DMS53 treated with DMSO at 0.1 percent for 48 hours (cell line): ENCODE measurements at regions not wholly inside any gene's neighbourhood (a gene's known extent, or its start where the extent isn't known, plus 50 kb on each side); places are given as distances from the start of the nearest gene placed in this dataset.
"Not testable (repeated sequence)": the region's sequence is repeated elsewhere in the genome, so short reads cannot be mapped to it uniquely, and the experiment has no call there.

Experiments used
- DNase-seq: peaks from one replicate; lab custom pipeline; 2025; ENCODE audit not compliant: unreplicated experiment; lab: John Stamatoyannopoulos, UW

DNA sequence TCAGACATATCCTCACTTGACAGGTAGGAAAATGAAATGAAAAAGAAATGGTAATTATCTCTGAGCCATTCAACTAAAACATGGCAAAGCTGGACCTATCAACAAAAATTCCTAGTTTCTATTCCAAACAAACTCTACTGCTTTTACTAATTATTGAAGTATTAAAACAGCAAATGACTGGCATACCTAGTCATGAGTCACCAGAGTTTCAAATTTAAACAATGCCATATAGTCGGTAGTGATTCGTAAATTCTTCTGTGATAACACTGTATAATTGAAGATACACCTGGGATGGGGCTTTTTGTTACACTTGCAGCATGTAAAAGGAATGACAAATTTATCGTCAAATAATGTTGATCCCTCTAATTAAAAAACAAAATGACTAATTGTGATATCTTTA is 153.1 kb upstream of the THUMPD2 start:
- DNase-seq: no peak

DNA sequence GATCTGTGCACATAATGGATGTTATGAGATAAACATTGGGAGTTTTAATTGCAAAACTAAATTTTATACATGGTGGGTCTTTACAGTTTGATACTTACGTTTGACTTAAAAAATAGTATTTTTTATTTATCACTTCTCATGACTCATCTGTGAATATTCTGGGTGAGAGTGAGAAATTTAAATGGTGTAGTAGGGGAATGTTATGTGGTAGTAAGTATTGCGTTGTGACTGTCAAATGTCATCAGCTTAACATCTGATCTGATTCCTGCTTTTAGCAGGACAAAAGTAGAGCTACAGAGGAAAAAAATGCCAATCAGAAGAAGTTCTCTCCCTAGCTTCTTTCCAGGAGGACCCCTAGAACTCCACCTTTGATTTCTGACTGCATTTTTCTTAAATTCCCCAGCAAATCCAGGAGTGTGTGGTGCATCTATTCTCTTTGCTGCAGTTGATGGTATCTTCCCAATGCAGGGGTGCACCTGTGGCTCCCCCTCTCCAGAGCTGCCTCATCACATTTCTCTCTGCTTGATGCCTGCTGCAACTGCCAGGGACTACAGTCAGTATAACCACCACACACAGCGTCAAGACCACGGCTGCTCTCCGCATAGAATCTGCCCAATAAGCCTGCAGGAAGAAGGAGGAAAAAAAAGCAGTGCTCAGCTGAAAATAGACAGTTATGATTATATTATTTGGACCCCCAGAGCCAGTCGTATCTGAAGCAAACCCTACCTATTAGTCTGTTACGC is 151.3 kb upstream of the THUMPD2 start:
- no peak for DNase-seq

DNA sequence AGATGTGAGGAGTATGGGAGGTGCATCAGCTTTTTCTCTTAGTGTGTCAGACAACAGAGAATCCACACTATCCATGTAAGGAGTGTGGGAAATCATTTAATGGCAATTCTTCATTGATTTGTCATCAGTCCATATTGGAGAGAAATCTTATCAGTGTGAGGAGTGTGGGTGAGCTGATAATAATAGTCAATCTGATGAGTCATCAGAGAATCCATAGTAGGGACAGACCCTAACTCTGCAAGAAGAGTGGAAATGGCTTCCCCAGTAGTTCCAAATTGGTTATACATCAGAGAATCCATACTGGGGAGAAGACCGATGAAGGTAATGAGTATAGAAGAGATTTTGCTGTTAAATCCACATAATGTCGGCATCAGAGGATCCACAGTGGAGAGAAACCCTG is 150.5 kb upstream of the THUMPD2 start:
- no peak for DNase-seq

DNA sequence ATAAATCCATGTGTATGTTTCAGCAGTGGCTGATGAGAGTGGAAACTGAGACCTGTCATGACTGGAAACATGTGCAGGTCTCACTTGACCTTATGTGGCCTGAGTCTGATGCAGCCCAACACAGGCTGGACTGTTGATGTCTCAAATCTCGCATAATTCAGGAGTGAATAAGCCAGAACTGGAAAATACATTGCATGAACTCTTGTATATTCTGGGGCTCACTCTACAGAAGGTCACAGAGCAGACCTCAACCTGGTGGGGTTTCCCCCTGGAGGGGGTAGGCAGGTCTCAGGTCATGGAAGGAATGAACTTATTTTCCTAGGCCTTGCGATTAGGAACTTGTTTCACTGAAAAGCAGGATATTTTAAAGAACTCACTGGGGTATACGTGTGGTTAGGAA is 146.3 kb upstream of the THUMPD2 start:
- no peak for DNase-seq

DNA sequence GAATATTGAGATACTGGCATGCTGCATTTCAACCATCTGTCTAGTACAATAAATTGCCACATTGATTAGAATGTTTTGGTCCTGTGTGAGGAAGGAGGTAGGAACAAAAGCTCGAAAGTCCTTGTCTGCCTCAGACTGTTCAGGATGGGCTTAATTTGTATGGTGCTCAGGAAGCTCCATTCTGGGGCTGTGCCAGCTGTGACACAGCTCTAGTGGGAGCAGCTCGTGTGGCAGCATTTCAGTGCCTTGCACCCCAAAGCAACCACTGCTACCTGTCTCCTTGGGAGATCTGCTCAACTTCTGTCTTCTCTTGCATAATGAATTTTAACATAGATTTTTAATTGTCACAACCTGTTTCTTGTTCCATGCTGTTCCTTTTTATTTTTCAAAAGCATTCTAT is 144.4 kb upstream of the THUMPD2 start:
- DNase-seq: no peak

- no peak for DNase-seq
These were observed 143.8 kb upstream of the THUMPD2 start for GRCh38 chr2:39922679-39923405.

GRCh38 chr2:39920307-39920801 is 141.3 kb upstream of the THUMPD2 start:
- DNase-seq: no peak

- DNase-seq: no peak
These were observed 140.7 kb upstream of the THUMPD2 start for GRCh38 chr2:39919511-39920306.

DNA sequence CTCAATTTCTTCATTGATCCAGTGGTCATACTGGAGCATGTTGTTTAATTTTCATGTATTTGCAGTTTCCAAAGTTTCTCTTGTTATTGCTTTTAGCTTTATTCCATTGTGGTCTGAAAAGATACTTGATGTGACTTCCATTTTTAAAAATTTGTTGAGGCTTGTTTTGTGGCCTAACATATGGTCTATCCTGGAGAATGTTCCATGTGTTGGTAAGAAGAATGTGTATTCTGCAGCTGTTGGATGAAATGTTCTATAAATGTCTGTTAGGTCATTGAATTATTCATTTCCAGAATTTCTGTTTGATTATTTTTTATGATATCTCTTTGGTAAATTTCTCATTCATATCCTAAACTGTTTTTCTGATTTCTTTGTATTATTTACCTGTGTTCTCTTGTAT is 139.8 kb upstream of the THUMPD2 start:
- no peak for DNase-seq

DNA sequence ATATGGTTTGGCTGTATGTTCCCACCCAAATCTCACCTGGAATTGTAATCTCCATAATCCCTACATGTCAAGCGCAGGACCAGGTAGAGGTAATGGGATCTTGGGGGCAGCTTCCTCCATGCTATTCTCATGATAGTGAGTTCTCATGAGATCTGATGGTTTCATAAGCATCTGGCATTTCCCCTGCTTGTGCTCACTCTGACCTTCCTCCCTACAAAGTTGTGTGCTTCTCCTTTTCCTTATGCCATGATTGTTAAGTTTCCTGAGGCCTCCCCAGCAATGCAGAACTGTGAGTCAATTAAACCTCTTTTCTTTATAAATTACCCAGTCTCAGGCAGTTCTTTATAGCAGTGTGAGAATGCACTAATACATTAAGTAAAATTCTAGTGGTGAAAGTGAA is 138.3 kb upstream of the THUMPD2 start:
- not testable (repeated sequence) for DNase-seq

DNA sequence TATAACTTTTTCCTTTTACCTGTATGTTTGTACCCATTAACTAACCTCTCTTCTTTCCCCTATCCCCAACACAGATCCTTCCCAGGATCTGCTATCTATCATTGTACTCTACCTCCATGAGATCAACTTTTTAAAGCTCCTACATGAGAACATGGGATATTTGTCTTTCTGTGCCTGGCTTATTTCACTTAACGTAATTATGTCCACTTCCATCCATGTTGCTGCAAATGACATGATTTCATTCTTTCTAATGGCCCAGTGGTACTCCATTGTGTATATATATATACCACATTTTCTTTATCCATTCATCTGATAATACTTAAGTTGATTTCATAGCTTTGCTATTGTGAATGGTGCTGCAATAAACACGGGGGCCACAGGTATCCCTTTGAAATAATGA is 135.9 kb upstream of the THUMPD2 start:
- DNase-seq: no peak

GRCh38 chr2:39913648-39914461 is 134.8 kb upstream of the THUMPD2 start:
- peak; percentile 65 for DNase-seq

DNA sequence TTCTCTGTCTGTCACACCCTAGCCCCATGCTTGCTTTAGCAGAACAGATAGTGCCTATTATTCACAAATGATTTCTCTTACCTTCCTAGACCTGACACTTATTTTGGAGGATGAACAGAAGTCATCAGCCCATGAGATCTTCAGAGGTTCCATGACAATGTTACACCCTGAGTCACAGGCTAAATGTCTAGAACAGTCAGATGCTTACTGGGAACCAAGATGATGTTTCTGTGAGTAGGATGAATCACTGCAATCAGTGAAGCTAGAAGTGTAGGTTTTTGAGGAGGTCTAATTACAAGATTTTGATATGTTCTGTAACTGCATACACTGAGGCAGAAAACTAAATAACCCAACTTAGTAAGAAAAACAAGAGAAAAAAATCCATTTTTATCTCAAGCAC is 123.0 kb upstream of the THUMPD2 start:
- no peak for DNase-seq

- no peak for DNase-seq
These were observed 119.9 kb upstream of the THUMPD2 start for GRCh38 chr2:39898934-39899333.

GRCh38 chr2:39897273-39897672 is 118.2 kb upstream of the THUMPD2 start:
- DNase-seq: no peak

DNA sequence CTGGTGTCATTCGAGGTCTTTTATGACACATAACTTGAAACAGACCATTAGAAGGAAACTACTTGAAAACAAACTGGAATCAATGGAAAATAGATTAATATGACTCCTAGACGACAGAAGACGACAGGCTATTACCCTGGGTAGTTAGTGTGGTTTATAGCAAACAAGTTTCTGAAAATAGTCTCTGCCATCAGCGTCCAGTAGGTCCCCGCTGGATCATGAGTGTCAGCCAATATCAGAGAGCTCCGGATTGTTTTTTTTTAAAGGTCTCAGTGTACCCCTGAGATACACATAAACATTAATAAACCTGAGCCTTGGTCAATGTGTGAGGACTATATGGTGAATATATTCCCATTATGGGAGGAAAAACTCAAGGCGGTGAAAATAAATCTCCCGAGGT is 115.0 kb upstream of the THUMPD2 start:
- no peak for DNase-seq

GRCh38 chr2:39893616-39894015 is 114.6 kb upstream of the THUMPD2 start:
- no peak for DNase-seq

DNA sequence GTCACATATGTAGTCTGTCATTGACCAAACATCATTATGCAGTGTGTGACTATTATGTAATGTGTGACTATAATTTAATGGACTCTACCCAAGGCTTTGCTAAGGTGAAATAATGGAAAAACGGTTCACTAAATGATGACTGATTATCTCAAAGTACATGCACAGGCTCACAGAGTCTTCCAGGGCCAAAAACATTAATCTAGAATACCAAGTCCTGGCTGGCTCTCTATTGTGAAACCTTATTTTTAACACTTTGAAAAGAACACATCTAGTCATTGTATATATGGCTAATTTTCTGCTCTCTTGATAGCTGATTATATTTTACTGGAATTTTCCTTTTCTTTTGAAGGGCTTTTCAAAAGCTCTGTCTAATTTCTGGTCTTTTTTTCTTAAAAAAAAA is 102.9 kb upstream of the THUMPD2 start:
- no peak for DNase-seq

DNA sequence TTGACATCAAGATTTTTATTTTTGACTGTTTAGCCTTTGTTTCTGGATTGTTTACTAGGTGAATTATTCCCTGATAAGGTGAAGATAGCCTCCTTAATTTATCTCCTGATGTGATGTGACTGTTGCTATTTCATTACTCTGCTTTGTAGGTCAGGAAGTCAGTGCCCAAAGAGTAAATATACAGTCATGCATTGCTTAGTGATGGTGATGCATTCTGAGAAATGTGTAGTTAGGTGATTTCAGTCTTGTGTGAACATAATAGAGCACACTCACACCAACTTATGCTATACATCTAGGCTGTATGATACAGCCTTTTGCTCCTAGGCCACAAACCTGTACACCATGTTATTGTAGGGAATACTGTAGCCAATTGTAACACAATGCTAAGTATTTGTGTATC is 102.4 kb upstream of the THUMPD2 start:
- DNase-seq: no peak

DNA sequence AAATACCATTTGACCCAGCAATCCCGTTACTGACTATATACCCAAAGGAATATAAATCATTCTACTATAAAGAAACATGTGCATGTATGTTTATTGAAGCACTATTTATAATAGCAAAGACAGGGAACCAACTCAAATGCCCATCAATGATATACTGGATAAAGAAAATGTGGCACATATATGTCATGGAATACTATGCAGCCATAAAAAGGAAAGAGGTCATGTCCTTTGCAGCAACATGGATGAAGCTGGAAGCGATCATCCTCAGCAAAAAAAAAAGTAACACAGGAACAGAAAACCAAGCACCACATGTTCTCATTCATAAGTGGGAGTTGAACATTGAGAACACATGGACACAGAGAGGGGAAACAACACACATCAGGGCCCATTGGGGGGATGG is 99.9 kb upstream of the THUMPD2 start:
- not testable (repeated sequence) for DNase-seq

GRCh38 chr2:39875914-39876267 is 96.8 kb upstream of the THUMPD2 start:
- DNase-seq: no peak
